PC-3 (cell line): ENCODE measurements at regions not wholly inside any gene's neighbourhood (a gene's known extent, or its start where the extent isn't known, plus 50 kb on each side); places are given as distances from the start of the nearest gene placed in this dataset.
A peak's percentile ranks its signal among the peaks of the same experiment; 100 is the strongest.

Experiments
- ATAC-seq: fragments of 200-7000 bp; cut with Tn5 transposase; 2 replicates; pipeline ENCODE4 v1.9.1; 2020; ENCODE audit warnings: mild to moderate bottlenecking, moderate library complexity
- BruUV-seq: library from RNA; stranded (reverse); fragments of 400-500 nt; replicated peaks from 2 replicates; lab custom pipeline; 2021; lab: Mats Ljungman, UMichigan
- CTCF ChIA-PET: fragments of 300-600 bp; sonication (Branson Sonifier 250); formaldehyde crosslinking; loops from one replicate; lab custom pipeline; 2022; ENCODE audit warnings: antibody characterized with exemption; lab: Charles Lee
- POLR2A ChIA-PET: fragments of 300-600 bp; sonication (Branson Sonifier 250); formaldehyde crosslinking; loops from one replicate; lab custom pipeline; 2022; ENCODE audit warnings: antibody characterized with exemption; ENCODE audit not compliant: unreplicated experiment; lab: Charles Lee
- DNase-seq: peaks from one replicate; pipeline ENCODE4 v3.0.0-alpha.2; 2015
- H2AFZ ChIP-seq: fragments of 300-600 bp; sonication (generic); 2 replicates; pipeline ENCODE4 v1.6.0; 2016; ENCODE audit warnings: antibody characterized with exemption, low read length
- H3F3A ChIP-seq: fragments of 300-600 bp; sonication (generic); one replicate; pipeline ENCODE4 v1.6.0; 2017; ENCODE audit warnings: antibody characterized with exemption, low read length, control low read depth, mild to moderate bottlenecking; ENCODE audit not compliant: unreplicated experiment
- H3K27ac ChIP-seq: fragments of 300-600 bp; sonication (generic); 2 replicates; pipeline ENCODE4 v1.5.1; 2016; ENCODE audit warnings: mild to moderate bottlenecking, low read length
- H3K27me3 ChIP-seq: fragments of 300-600 bp; sonication (generic); 2 replicates; pipeline ENCODE4 v1.6.1; 2016; ENCODE audit warnings: low read length, mixed read lengths
- H3K36me3 ChIP-seq: fragments of 300-600 bp; sonication (generic); 2 replicates; pipeline ENCODE4 v1.6.1; 2016; ENCODE audit warnings: low read depth, mixed run types, low read length, mixed read lengths
- H3K4me1 ChIP-seq: fragments of 300-600 bp; sonication (generic); 2 replicates; pipeline ENCODE4 v1.5.1; 2016; ENCODE audit warnings: low read length; ENCODE audit not compliant: insufficient read depth
- H3K4me2 ChIP-seq: fragments of 300-600 bp; sonication (generic); 2 replicates; pipeline ENCODE4 v1.6.0; 2016; ENCODE audit warnings: low read length
- H3K4me3 ChIP-seq: fragments of 300-600 bp; sonication (generic); 2 replicates; pipeline ENCODE4 v1.5.1; 2016; ENCODE audit warnings: mild to moderate bottlenecking, low read length, mixed read lengths
- H3K79me2 ChIP-seq: fragments of 300-600 bp; sonication (generic); 2 replicates; pipeline ENCODE4 v1.6.1; 2017; ENCODE audit warnings: low read length, mixed read lengths
- H3K9ac ChIP-seq: fragments of 300-600 bp; sonication (generic); 2 replicates; pipeline ENCODE4 v1.6.0; 2016; ENCODE audit warnings: mild to moderate bottlenecking, low read length
- H3K9me2 ChIP-seq: fragments of 300-600 bp; sonication (generic); replicated peaks from 2 replicates; pipeline ENCODE4 v1.6.1; 2016; ENCODE audit warnings: mixed run types, low read length, mixed read lengths
- H3K9me3 ChIP-seq: fragments of 300-600 bp; sonication (generic); 2 replicates; pipeline ENCODE4 v1.6.1; 2016; ENCODE audit warnings: low read length, mixed read lengths
- H4K20me1 ChIP-seq: fragments of 300-600 bp; sonication (generic); 2 replicates; pipeline ENCODE4 v1.6.1; 2016; ENCODE audit warnings: low read length, mixed read lengths
- EZH2 ChIP-seq: fragments of 300-600 bp; sonication (generic); IDR thresholded peaks from one replicate; pipeline ENCODE4 v1.6.1; 2017; ENCODE audit warnings: antibody characterized with exemption, mild to moderate bottlenecking, low read length; ENCODE audit not compliant: unreplicated experiment
- EZH2phosphoT487 ChIP-seq: fragments of 300-600 bp; sonication (generic); IDR thresholded peaks from 2 replicates; pipeline ENCODE4 v1.6.1; 2018; ENCODE audit warnings: mild to moderate bottlenecking, antibody characterized with exemption, low read length, borderline replicate concordance
- intact Hi-C: fragments of 100-400 bp; cut with micrococcal nuclease; formaldehyde crosslinking; loops from 2 replicates; pipeline ENCODE4 v1.9.0; 2023
- TF ChIP-seq, protein P1 (sequence below): fragments of 300-600 bp; sonication (generic); conservative IDR thresholded peaks from 2 replicates; pipeline ENCODE4 v1.5.1; 2017; ENCODE audit warnings: antibody characterized with exemption, low read depth, mild to moderate bottlenecking, low read length

DNA sequence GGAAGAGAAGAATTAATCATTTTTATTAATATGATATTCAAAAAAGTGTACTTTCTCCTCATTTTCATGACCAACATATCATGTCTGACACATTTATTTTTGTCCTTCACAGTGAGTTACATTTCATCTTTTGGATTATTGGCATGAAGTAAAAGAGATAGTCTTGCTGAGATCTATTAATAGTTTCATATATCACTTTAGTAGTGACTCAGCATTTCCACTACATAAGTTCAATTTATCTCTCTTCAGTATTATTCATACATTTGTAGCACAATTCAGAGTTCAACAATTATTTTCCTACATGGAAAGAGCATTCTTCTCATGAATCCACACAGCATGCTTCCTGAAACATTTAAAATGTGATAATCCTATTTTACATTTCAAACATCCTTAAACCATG lies 1461.1 kb downstream of the TECRL start:
- intact Hi-C loops = no loop called here
- H3K9me2 ChIP-seq = no peaks in the 10 kb centered on the region
- DNase-seq (peak; percentile 6), ATAC-seq (no peak)
- no peaks in the 10 kb centered on the region for H3K36me3 ChIP-seq
- no peaks in the 10 kb centered on the region for H4K20me1 ChIP-seq
- TF ChIP-seq, protein P1, sequence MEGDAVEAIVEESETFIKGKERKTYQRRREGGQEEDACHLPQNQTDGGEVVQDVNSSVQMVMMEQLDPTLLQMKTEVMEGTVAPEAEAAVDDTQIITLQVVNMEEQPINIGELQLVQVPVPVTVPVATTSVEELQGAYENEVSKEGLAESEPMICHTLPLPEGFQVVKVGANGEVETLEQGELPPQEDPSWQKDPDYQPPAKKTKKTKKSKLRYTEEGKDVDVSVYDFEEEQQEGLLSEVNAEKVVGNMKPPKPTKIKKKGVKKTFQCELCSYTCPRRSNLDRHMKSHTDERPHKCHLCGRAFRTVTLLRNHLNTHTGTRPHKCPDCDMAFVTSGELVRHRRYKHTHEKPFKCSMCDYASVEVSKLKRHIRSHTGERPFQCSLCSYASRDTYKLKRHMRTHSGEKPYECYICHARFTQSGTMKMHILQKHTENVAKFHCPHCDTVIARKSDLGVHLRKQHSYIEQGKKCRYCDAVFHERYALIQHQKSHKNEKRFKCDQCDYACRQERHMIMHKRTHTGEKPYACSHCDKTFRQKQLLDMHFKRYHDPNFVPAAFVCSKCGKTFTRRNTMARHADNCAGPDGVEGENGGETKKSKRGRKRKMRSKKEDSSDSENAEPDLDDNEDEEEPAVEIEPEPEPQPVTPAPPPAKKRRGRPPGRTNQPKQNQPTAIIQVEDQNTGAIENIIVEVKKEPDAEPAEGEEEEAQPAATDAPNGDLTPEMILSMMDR = no peak
- TF ChIP-seq EZH2 = no peak
- TF ChIP-seq EZH2phosphoT487 = no peak
- H3K79me2 ChIP-seq = no peaks in the 10 kb centered on the region
- no peak overlapping the region for H3K4me2 ChIP-seq
- ChIA-PET CTCF (no interaction called here), POLR2A (no interaction called here)
- H3F3A ChIP-seq = no peaks in the 10 kb centered on the region
- no peaks in the 10 kb centered on the region for H3K9me3 ChIP-seq
- H3K4me3 ChIP-seq = no peak overlapping the region
- no peak overlapping the region for H3K27ac ChIP-seq
- H3K4me1 ChIP-seq = peaks cover 4% of the 10 kb centered on the region; the same call in 1 of the 2 replicates
- H3K9ac ChIP-seq = no peak overlapping the region
- H3K27me3 ChIP-seq = no peaks in the 10 kb centered on the region
- H2AFZ ChIP-seq = no peak overlapping the region
- BruUV-seq = no TSS peak

DNA sequence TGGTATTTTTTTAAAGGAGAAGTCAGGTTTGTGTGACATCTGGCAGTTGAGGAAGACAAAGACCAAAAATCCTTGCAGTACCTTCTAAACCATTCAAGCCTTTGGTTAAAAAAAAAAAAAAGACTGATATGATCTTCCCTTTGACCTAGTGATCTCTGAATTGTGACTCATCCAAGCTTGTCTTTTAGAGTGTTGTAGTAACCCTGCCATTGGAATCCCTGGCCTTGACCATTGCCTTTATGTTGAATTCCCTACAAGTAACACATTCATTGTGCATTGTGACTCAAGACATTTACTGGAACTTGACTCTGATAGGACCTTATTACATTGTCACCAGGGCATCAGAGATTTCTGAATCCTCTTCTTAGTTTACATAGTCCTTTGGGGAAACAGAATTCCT lies 1469.0 kb downstream of the TECRL start:
- Histone ChIP-seq H2AFZ (no peak overlapping the region), H3K4me1 (no peaks in the 10 kb centered on the region), H4K20me1 (no peaks in the 10 kb centered on the region), H3K27me3 (no peaks in the 10 kb centered on the region), H3K4me3 (no peak overlapping the region), H3K9me2 (no peaks in the 10 kb centered on the region), H3K9ac (no peak overlapping the region), H3K27ac (no peak overlapping the region), H3K4me2 (no peak overlapping the region), H3K36me3 (no peaks in the 10 kb centered on the region), H3K79me2 (no peaks in the 10 kb centered on the region), H3K9me3 (no peaks in the 10 kb centered on the region), H3F3A (no peaks in the 10 kb centered on the region)
- TF ChIP-seq, protein P1 = no peak
- no peak for TF ChIP-seq EZH2
- TF ChIP-seq EZH2phosphoT487 = no peak
- DNase-seq (peak; percentile 13), ATAC-seq (peak; percentile 24; the same call in 1 of the 2 replicates)
- intact Hi-C loops = no loop called here
- BruUV-seq = no TSS peak
- POLR2A ChIA-PET = no interaction called here
- CTCF ChIA-PET = no interaction called here

DNA sequence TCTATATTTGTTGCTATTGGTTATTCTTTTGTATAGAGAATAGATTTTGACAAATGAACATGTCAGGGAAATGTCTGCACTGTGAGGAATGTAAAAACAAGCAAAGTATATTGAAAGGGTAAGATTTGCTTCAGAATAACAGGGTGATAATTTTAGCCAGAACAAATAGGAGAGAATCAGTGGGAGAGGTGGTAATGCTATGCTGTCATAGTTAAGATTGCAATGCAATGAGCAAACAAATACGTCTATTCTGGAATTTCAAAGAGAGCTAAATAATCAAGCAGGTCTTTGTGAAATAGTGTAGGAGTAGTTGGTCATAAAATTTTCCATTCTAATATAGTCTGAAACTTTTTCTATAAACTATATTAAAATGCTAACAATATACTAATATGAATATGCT lies 1478.4 kb downstream of the TECRL start:
- H3F3A ChIP-seq = no peaks in the 10 kb centered on the region
- H3K4me2 ChIP-seq = no peak overlapping the region
- H3K9ac ChIP-seq = no peak overlapping the region
- H3K36me3 ChIP-seq = no peaks in the 10 kb centered on the region
- no peaks in the 10 kb centered on the region for H4K20me1 ChIP-seq
- no peaks in the 10 kb centered on the region for H3K9me3 ChIP-seq
- intact Hi-C loops = no loop called here
- no peak overlapping the region for H3K27ac ChIP-seq
- TF ChIP-seq EZH2phosphoT487 (no peak), EZH2 (no peak)
- TF ChIP-seq, protein P1 = no peak
- DNase-seq (no peak), ATAC-seq (no peak)
- H3K9me2 ChIP-seq = no peaks in the 10 kb centered on the region
- BruUV-seq = no TSS peak
- no peak overlapping the region for H2AFZ ChIP-seq
- H3K4me3 ChIP-seq = no peak overlapping the region
- no peaks in the 10 kb centered on the region for H3K4me1 ChIP-seq
- ChIA-PET CTCF (no interaction called here), POLR2A (no interaction called here)
- no peaks in the 10 kb centered on the region for H3K27me3 ChIP-seq
- H3K79me2 ChIP-seq = no peaks in the 10 kb centered on the region
